ENCODE measurements at regions not wholly inside any gene's neighbourhood (a gene's known extent, or its start where the extent isn't known, plus 50 kb on each side); places are given as distances from the start of the nearest gene placed in this dataset.

DNA sequence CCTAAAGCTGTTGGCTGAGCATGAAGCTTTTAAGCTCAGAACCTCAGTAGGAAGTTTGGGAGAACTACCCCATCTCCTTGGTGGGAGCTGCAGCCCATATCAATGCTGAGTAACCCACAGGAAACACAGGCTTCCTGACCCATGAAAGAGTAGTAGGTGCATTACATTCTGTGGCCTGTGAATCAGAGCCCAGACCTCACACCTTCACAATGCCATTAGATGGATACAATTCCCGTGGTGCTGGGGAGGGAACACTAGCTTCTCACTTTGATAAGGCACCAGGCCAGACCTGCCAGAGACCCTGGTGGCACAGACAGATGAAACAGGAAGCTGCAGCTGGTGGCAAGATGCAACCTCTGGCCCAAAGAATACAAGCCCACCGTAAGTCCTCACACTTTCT lies 308.8 kb downstream of the NPHP4 start:
- 22% methylated on average over 2 of the region's 2 CpGs for WGBS (ENCODE audit: insufficient coverage, insufficient replicate concordance, low lambda C conversion rate, missing lambda C conversion rate)
- intact Hi-C loops (cut with micrococcal nuclease; ENCODE audit: unreplicated experiment): no loop called here
- ChIA-PET CTCF (no interaction called here), RAD21 (ENCODE audit: unreplicated experiment) (no interaction called here), POLR2A (no interaction called here), SMC1A (ENCODE audit: uncharacterized antibody, unreplicated experiment) (no interaction called here)
- DNase-seq (ENCODE audit: low read depth, low spot score): no peak
- no TSS peak for BruUV-seq (replicated peaks)
- Histone ChIP-seq H3K4me1 (ENCODE audit: control insufficient read depth, insufficient read depth, low read length) (no peaks in the 10 kb centered on the region), H3K9me3 (replicated peaks; ENCODE audit: control insufficient read depth, insufficient read depth, low read length) (no peaks in the 10 kb centered on the region; the same call in 2 of the 3 replicates), H3K9ac (ENCODE audit: control insufficient read depth, insufficient read depth, low read length) (no peak overlapping the region), H3K36me3 (ENCODE audit: control insufficient read depth in 2 of 2, insufficient read depth in 2 of 2, low read length in 1 of 2) (no peaks in the 10 kb centered on the region), H4K20me1 (ENCODE audit: control insufficient read depth, insufficient read depth) (no peaks in the 10 kb centered on the region), H3K79me2 (ENCODE audit: control insufficient read depth, insufficient read depth, low read length) (no peaks in the 10 kb centered on the region), H3K27ac (ENCODE audit: control insufficient read depth, insufficient read depth) (no peak overlapping the region), H3K27me3 (replicated peaks in 1 of 2; ENCODE audit: control insufficient read depth in 2 of 2, insufficient read depth in 2 of 2, low read length in 1 of 2) (no peaks in the 10 kb centered on the region), H3K4me2 (ENCODE audit: control insufficient read depth, insufficient read depth) (no peak overlapping the region), H2AFZ (ENCODE audit: control insufficient read depth, low read depth, low read length) (no peak overlapping the region), H3K4me3 (no peak overlapping the region)
- ATAC-seq: no peak
- in situ Hi-C loops (cut with MboI): loop anchor here (10.0 kb wide), 1 partner anchor 919 kb away; no protein-coding TSS in a partner anchor
- FAIRE-seq: no peak
- TF ChIP-seq SMAD1 (IDR thresholded peaks at IDR 0.05; ENCODE audit: low read depth, partially characterized antibody) (no peak), TARDBP (IDR thresholded peaks at IDR 0.05; ENCODE audit: borderline replicate concordance) (no peak), MYB (IDR thresholded peaks at IDR 0.05; ENCODE audit: borderline replicate concordance, low read depth, low read length) (no peak), PKNOX1 (IDR thresholded peaks at IDR 0.05) (no peak), CBX3 (IDR thresholded peaks at IDR 0.05; ENCODE audit: borderline replicate concordance, low read depth) (no peak), IKZF1 (conservative IDR thresholded peaks at IDR 0.05) (no peak), SPI1 (IDR thresholded peaks at IDR 0.05; ENCODE audit: borderline replicate concordance, insufficient read depth, low read depth, low read length) (no peak), MLLT1 (IDR thresholded peaks at IDR 0.05) (no peak), E2F8 (IDR thresholded peaks at IDR 0.05; ENCODE audit: low read depth, partially characterized antibody) (no peak), HCFC1 (IDR thresholded peaks at IDR 0.05; ENCODE audit: low read length) (no peak), BACH1 (IDR thresholded peaks at IDR 0.05; ENCODE audit: borderline replicate concordance) (no peak)
- TF ChIP-seq, protein P1, sequence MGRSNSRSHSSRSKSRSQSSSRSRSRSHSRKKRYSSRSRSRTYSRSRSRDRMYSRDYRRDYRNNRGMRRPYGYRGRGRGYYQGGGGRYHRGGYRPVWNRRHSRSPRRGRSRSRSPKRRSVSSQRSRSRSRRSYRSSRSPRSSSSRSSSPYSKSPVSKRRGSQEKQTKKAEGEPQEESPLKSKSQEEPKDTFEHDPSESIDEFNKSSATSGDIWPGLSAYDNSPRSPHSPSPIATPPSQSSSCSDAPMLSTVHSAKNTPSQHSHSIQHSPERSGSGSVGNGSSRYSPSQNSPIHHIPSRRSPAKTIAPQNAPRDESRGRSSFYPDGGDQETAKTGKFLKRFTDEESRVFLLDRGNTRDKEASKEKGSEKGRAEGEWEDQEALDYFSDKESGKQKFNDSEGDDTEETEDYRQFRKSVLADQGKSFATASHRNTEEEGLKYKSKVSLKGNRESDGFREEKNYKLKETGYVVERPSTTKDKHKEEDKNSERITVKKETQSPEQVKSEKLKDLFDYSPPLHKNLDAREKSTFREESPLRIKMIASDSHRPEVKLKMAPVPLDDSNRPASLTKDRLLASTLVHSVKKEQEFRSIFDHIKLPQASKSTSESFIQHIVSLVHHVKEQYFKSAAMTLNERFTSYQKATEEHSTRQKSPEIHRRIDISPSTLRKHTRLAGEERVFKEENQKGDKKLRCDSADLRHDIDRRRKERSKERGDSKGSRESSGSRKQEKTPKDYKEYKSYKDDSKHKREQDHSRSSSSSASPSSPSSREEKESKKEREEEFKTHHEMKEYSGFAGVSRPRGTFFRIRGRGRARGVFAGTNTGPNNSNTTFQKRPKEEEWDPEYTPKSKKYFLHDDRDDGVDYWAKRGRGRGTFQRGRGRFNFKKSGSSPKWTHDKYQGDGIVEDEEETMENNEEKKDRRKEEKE (IDR thresholded peaks at IDR 0.05): no peak
